SKM-1 treated with dmso at 0.1 percent for 144 hours (cell line): ENCODE measurements at regions not wholly inside any gene's neighbourhood (a gene's known extent, or its start where the extent isn't known, plus 50 kb on each side); places are given as distances from the start of the nearest gene placed in this dataset.

Experiments used
- DNase-seq: peaks from one replicate; lab custom pipeline; 2025; ENCODE audit not compliant: unreplicated experiment; lab: John Stamatoyannopoulos, UW

GRCh38 chr18:43481069-43481468 lies 203.8 kb upstream of the SYT4 start:
- DNase-seq, result no peak

- no peak for DNase-seq
Measured at GRCh38 chr18:43482136-43482535, 204.8 kb upstream of the SYT4 start.

DNA sequence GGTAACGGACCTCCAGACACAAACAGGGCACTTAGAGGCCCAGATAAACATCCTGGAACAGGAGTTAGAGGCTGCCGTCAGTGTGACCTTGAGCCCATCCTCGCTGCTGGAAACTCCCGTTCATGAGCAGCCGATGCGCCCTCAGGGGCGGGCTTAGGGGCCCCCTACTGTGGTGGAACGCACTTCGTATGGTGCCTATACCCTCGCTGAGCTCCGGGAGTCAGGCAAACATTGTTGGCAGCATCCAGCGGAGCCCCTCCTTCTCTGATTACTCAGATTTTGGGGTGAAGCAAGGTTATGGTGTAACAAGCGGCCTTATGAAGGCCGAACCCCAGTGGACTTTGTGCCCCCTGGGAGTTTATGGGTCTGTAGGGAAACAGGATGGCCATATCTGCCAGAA lies 205.3 kb upstream of the SYT4 start:
- DNase-seq, result no peak

GRCh38 chr18:43484710-43485109 lies 207.4 kb upstream of the SYT4 start:
- no peak for DNase-seq

- no peak for DNase-seq
Measured at GRCh38 chr18:43485545-43485963, 208.3 kb upstream of the SYT4 start.

DNA sequence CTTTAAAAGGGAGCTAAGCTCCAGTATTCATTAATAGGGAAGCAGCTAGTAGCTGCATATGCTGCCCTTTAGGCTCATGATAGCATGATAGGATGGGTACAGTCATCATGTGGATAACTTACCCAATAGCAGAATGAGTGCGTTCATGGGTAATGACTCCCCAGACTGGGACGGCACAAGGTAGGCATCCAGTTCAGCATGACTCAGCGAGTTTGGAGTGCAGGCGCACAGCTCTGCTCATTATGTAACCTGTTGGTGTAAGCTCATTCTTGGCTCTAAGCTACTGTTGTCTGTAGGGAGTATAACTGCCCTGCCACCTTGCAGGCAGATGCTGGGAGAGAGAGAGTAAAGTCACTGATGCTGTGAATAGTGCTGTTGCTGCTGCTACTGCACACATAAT lies 209.2 kb upstream of the SYT4 start:
- no peak for DNase-seq

DNA sequence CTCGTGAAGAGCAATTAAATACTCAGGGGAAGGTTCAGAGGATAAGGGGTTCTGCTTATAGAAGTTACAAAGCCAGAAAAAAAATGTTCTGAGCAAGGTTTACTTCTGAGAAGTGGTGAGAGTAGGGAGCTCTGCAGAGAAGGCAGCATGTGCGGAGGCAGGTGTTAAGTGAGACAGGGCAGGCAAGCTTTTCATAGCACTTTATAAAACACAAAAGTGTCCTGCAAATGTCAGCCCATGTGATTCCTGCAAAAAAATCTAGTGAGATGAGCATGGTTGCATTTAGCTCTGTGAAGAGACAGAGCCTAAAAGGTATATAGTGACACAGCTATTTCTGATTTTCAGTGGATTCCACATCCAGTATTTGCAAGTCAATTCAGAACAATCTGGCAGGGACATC lies 223.8 kb upstream of the SYT4 start:
- no peak for DNase-seq

DNA sequence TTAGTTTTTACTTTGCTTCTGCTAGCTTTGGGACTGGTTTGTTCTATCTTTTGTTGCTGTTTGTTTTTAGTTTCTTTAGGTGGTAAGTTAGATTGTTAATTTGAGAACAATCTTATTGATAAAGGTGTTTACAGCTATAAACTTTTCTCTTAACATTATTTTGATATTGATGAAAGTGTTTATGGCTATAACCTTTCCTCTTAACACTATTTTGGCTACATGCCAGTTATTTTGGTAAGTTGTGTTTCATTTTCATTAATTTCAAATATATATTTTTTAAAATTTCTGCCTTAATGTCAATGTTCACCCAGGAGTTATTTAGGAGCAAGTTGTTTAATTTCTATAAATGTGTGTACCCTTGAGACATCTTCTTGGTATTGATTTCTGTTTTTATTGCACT lies 229.6 kb upstream of the SYT4 start:
- DNase-seq, result no peak

DNA sequence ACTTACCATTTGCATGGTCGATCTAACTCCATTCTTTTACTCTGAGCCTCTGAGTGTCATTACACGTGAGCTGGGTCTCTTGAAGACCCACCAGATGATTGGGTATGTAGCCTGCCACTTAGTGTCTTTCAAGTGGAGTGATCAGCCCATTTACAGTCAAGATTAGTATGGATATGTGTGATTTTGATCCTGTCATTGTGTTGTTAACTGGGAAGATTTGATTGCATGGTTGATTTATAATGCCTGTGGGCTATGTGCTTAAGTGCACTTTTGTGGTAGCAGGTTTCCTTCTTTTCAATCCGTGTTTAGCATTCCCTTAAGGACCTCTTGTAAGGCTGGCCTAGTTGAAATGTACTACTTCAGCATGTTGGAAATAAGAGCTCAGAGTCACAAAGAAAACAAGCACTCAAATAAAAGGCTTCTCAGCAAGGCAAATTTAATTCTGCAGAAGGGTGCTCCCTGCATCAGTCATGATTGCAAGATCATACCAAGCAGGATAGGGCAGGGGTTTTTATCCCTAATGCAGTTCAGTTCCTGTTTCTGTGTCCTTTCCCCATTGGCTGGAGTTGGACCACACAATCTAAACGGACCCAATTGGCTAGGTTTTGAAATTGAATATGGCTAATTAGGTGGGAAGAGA lies 230.7 kb upstream of the SYT4 start:
- no peak for DNase-seq

DNA sequence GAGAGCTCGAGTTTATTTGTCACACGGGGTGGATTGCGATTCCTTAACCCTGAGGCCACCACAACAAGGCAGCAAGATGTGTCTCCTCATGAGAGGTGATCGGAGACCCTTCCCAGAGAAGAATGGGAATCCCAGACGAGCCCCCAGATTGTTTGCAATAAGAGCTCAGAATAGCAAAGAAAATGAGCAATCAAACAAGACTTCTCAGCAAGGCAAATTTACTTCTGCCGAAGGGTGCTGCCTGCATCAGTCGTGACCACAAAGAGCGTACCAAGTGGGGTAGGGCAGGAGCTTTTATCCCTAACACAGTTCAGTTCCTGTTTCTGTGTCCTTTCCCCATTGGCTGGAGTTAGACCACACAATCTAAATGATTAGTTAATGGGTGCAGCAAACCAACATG lies 237.5 kb upstream of the SYT4 start:
- no peak for DNase-seq

DNA sequence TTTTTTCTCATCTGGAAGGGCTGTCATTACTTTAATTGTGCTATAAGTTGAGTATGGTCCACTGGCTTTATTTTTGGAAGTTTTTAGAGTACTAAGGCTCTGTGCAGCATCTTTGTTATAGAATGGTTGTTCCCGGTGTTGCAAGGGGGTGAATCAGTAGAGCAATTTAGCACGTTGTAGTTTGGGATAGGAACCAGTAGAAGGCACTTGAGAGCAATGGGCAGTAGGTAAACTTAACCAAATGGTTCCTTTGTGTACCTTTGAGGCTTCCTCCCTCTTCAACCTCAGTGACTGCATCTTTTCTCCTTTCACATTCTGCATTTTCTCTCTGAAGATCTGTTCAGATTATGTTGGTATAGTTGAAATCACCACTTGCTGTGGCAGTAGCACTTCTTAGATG lies 238.2 kb upstream of the SYT4 start:
- no peak for DNase-seq

GRCh38 chr18:43524260-43524659 lies 247.0 kb upstream of the SYT4 start:
- no peak for DNase-seq

DNA sequence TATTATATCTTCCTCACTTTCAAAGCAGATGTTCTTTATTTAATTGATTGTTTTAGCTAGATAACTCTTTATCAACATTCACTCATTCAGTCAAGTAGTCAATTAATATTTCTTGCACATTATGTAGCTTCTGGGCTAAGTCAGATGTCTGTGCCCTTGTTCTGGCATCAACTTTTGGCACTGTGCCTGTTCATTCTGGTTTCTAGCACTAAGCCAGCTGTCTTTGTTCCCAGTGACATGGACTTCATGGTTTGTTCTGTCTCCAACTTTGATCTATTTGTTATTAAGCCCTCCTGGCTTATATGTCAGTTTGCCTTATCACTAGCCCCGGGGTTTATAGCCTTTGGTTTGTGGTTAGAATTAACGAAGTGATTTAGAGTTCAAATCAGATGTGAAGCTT lies 247.9 kb upstream of the SYT4 start:
- no peak for DNase-seq

DNA sequence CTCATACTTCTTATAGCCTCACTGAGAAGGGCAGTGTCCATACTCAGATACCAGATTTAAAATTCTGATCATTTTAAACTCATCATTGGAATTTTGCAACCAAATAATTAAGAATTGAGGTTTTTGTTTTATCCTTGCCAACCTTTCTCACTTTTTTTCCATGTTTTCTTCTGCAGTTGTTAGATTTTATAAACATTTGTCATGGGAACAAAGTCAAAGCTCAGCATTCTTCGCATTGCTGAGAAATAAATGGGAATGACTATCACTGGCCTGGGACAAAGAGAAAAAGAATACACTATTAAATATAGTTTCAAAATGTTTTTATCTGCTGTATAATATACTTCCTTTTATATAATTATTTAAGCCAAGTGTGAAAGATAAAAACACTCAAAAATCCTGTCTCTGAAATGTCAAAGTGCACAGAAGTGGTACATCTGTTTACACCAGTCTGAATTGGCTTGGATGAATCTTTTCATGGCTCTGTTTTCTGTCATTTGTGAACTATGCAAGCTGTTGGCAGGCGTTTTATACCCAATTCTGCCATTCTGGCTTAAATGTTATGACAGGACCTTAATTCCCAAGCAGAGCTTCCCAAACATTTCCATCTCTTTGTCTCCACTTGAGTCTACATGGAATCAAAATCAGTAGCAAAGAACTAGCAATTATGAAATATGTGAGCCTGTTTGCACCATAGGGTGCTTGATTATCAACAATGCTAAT lies 249.3 kb upstream of the SYT4 start:
- no peak for DNase-seq

DNA sequence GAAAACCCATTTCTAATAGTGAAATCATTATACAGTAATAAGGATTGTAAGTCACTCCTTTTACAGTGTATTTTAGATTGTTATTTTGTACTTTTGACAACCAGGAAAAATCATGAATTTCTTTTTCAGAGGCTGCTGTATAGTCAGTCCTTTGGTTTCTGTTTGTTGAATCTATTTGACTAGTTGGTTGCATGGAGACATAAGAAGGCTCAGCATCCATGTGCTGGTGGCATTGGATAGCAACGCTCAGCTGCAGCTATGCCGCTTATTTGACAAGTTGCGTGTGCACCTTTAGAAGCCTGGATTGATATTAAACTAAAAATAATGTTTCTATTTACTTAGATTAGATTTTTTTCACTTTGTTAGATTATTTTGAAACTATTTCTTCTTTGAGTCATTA lies 254.1 kb upstream of the SYT4 start:
- DNase-seq, result no peak

- DNase-seq, result no peak
Measured at GRCh38 chr18:43533371-43533770, 256.1 kb upstream of the SYT4 start.

- no peak for DNase-seq
Measured at GRCh38 chr18:43534511-43534910, 257.2 kb upstream of the SYT4 start.

DNA sequence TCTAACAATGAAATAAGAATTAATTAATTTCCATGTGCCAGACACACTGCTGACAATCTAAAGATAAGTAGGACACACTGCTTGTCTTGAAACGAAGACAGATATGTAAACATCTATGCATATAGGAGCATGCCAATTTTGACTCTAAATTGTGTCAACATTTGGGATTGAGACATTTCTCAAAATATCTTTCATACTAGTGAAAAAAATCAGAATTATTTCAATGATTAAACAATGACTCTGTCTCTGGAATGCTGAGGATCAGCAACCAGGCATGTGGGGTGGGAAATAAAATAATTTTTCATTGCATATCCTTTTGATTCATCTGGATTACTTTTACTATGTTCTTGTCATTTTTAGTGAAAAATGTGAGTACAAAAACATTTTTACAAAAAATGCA lies 262.6 kb upstream of the SYT4 start:
- no peak for DNase-seq

DNA sequence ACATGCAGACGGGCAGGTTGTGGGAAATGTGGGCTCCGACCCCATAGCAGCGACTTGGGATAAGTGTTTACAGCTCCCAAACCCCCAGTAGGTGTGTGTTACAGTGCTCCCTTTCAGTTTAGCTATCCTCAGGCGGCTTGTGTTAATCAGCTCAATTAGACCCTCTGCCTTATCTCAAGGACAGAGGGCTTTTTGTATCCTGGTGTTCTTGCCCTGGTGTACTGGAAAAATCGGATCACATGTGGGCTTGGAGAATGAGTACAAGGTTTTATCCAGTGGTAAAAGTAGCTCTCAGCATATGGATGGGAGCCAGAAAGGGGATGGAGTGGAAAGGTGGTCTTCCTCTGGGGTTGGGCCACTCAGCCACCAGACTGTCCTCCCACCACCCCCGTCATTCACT lies 264.7 kb upstream of the SYT4 start:
- DNase-seq, result no peak

DNA sequence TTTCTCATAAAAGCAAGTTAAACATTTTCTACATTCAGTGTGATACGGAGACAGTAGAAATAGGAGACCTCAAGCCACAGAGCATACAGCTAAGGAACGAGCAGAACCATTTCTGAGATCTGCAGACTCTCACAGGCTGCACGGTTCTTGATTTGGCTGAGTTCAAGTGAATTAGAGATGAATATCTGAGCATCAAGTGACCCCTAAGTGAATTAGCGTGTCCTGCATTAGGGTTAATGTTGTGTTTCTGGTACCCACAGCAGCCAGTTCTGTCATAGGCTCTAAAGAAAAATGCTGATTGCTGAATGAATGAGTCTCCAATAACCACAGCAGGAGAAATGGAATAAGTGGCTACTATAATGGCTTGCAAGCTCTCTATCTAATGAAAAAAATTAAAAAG lies 265.9 kb upstream of the SYT4 start:
- no peak for DNase-seq

DNA sequence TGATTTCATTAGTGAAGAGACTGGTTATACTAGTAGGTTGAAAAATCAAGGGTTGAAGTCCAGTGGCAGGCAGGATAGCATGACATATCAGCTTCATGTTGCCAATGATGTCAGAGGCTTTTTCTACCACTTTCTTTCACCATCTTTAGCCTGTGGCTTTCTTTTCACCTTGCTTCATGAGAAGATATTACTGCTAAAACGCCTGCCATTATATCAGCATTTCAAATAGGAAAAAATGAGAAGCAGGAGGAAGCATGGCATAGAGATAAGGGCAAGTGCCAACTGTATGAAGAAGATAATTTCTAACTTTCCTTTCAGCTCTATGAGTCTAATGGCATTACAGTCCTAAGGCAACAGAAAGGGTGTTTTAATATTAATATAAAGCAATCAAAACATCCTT lies 270.2 kb upstream of the SYT4 start:
- DNase-seq, result no peak

DNA sequence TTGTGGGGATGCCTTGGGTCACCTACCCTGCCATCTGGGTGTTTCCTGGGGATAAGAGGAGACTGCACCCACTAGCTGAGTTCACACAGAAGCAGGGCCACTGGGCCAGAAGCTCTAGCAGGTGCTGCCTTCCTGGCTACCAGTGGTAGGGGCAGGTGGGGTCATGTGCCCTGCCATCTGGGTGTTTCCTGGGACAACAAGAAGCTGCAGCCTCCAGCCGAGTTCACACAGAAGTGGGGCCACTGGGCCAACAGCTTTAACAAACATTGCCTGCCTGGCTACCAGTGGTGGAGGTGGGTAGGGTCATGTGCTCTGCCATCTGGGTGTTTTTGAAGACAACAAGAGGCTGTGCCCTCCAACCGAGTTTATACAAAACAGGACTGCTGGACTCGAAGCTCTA lies 282.2 kb upstream of the SYT4 start:
- no peak for DNase-seq

- peak; percentile 36 for DNase-seq
Measured at GRCh38 chr18:43563780-43564179, 286.5 kb upstream of the SYT4 start.
